AG04449 (cell line): ENCODE measurements at regions not wholly inside any gene's neighbourhood (a gene's known extent, or its start where the extent isn't known, plus 50 kb on each side); places are given as distances from the start of the nearest gene placed in this dataset.

Source experiments
- CTCF ChIA-PET: fragments of 350-600 bp; formaldehyde crosslinking; extraction: SDS; loops from one replicate; lab custom pipeline; 2021; ENCODE audit warnings: antibody characterized with exemption; lab: Yijun Ruan, JAX
- POLR2A ChIA-PET: fragments of 400-600, 350-600 bp; formaldehyde crosslinking; extraction: SDS; loops from one replicate; lab custom pipeline; 2020; ENCODE audit warnings: antibody characterized with exemption, inconsistent platforms; lab: Yijun Ruan, JAX
- DNase-seq: peaks from one replicate; pipeline ENCODE4 v3.0.0-alpha.2; 2010; ENCODE audit warnings: low read depth, low spot score
- H3K4me3 ChIP-seq: 2 replicates; pipeline ENCODE4 v1.5.1; 2011; ENCODE audit warnings: low read depth, mild to moderate bottlenecking, control low read depth, low read length
- CTCF ChIP-seq: IDR thresholded peaks from one replicate; pipeline ENCODE4 v1.5.1; 2011; ENCODE audit warnings: mild to moderate bottlenecking, moderate library complexity, low read length, control low read depth, inconsistent platforms; ENCODE audit not compliant: insufficient read depth; ENCODE audit errors: missing control alignments

GRCh38 chr1:83552820-83553219, 446.1 kb downstream of the TTLL7 start:
- DNase-seq, result no peak
- ChIA-PET CTCF (no interaction called here), POLR2A (no interaction called here)
- H3K4me3 ChIP-seq, result no peak overlapping the region
- no peak for TF ChIP-seq CTCF

DNA sequence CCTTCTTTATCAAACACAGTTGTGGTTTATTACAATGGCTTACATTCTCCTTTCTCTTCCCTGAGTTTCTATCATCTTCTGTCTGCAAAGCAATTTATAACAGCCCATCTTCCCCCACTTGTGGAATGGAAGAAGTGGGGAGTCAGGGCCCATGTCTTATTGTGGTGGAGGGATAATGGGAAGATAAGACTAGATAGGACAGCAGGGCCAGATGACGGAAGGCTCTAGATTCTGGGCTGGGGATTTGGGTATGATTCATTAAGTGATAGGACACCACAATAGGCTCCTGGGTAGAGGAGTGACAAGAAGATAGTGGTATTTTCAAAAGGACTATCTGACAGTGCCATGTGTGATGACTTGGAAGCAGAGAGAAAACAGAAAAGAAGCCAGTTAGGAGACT, 450.6 kb downstream of the TTLL7 start:
- DNase-seq, result no peak
- ChIA-PET CTCF (no interaction called here), POLR2A (no interaction called here)
- TF ChIP-seq CTCF, result no peak
- H3K4me3 ChIP-seq, result no peak overlapping the region

- no peak for TF ChIP-seq CTCF
- CTCF ChIA-PET, result no interaction called here
- no peak overlapping the region for H3K4me3 ChIP-seq
- DNase-seq, result no peak
- POLR2A ChIA-PET, result no interaction called here
Measured at GRCh38 chr1:83547901-83548300, 451.0 kb downstream of the TTLL7 start.

GRCh38 chr1:83546874-83547273, 452.1 kb downstream of the TTLL7 start:
- H3K4me3 ChIP-seq, result no peak overlapping the region
- ChIA-PET POLR2A (no interaction called here), CTCF (no interaction called here)
- no peak for TF ChIP-seq CTCF
- no peak for DNase-seq

DNA sequence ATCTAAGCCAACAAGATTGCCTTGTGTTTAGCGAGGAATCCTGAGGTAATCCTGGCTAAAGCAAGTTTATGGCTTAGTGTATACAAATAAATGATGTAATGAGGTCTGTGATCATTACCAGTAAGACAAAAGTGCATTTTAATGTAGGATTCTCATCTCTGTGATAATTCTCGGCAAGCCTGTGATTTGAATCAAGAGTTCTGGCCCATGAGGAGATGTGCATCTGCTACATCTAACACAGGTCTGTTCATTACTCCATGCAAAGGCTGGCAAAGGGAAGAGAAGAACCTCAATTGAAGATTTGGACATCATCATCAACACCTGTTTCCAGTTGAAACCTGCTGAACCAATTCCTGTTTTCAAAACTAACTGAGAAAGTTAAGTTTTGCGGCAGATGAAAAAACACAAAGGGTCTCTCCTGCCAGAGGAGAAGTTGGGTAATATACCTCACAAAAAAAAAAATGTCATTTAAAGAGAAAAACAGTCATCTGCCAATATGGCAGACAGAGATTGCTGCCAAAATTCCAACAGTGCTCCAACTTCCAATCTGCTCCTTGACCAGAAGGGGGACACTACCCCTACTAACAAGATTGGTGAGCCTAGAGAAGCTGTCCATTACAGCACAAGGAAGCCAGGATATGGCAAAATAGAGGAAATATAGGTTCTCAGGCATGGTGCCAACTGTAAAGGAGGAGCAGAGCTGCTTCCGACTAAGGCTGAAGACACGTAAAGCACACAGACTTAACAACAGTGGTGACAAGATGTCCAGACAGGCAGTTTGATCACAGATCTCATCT, 453.7 kb downstream of the TTLL7 start:
- no peak overlapping the region for H3K4me3 ChIP-seq
- no peak for TF ChIP-seq CTCF
- CTCF ChIA-PET, result no interaction called here
- DNase-seq, result no peak
- POLR2A ChIA-PET, result no interaction called here

DNA sequence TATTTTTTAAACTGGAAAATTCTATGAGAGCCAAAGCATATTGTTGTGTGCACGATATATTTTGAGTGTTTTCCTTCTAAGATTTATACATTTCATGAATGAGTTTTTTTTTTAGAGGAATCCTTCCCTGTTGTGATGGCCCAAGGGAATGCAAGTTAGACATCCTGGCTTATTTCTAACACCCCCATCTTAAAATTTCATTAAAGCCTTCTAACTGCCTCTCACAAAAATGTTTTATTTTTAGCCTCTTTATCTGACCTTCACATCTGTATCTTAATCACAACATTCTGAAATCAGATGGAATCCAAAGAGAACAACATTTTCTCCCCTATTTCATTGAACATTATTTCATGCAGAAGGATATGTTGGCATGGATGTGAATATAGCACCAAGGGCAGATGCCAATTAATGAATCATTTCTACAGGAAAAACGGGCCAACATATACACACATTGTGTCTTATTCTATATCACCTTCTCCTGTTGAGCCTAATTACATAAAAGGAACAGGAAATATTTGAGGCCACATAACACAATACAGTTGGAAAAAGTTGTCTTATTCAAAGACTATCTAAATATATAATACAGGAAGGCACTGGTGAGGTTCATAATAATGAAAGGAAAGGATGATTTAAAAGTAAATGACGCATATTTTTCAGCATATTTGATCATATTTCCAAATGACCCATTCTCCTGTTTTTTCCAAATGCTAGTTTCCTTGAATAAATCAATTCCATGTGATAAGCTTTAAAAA, 455.5 kb downstream of the TTLL7 start:
- no peak for TF ChIP-seq CTCF
- CTCF ChIA-PET, result no interaction called here
- H3K4me3 ChIP-seq, result no peak overlapping the region
- no peak for DNase-seq
- POLR2A ChIA-PET, result no interaction called here
